ENCODE measurements at regions not wholly inside any gene's neighbourhood (a gene's known extent, or its start where the extent isn't known, plus 50 kb on each side); places are given as distances from the start of the nearest gene placed in this dataset.

- Histone ChIP-seq H3K27ac (replicated peaks) (no peak overlapping the region), H3K4me3 (replicated peaks; ENCODE audit: insufficient read depth, low read length) (no peak overlapping the region), H3K27me3 (ENCODE audit: insufficient read depth, poor library complexity, severe bottlenecking) (no peaks in the 10 kb centered on the region)
- TF ChIP-seq SPI1 (IDR thresholded peaks at IDR 0.05; ENCODE audit: borderline replicate concordance, low read depth) (no peak), GABPA (IDR thresholded peaks at IDR 0.05; ENCODE audit: low read depth) (no peak), REST (IDR thresholded peaks at IDR 0.05; ENCODE audit: insufficient replicate concordance, low read depth) (no peak), CTCF (IDR thresholded peaks at IDR 0.05; ENCODE audit: insufficient read depth, low read length) (no peak), POLR2AphosphoS5 (IDR thresholded peaks at IDR 0.05; ENCODE audit: low read depth) (no peak)
- no peak for DNase-seq (ENCODE audit: low read depth in 1 of 2, low spot score in 1 of 2)
Measured at GRCh38 chr2:160689441-160689840, 195.8 kb upstream of the RBMS1 start.

- Histone ChIP-seq H3K4me3 (replicated peaks; ENCODE audit: insufficient read depth, low read length) (no peak overlapping the region), H3K27me3 (ENCODE audit: insufficient read depth, poor library complexity, severe bottlenecking) (no peaks in the 10 kb centered on the region), H3K27ac (replicated peaks) (no peak overlapping the region)
- TF ChIP-seq GABPA (IDR thresholded peaks at IDR 0.05; ENCODE audit: low read depth) (no peak), POLR2AphosphoS5 (IDR thresholded peaks at IDR 0.05; ENCODE audit: low read depth) (no peak), SPI1 (IDR thresholded peaks at IDR 0.05; ENCODE audit: borderline replicate concordance, low read depth) (no peak), CTCF (IDR thresholded peaks at IDR 0.05; ENCODE audit: insufficient read depth, low read length) (no peak), REST (IDR thresholded peaks at IDR 0.05; ENCODE audit: insufficient replicate concordance, low read depth) (no peak)
- DNase-seq (ENCODE audit: low read depth in 1 of 2, low spot score in 1 of 2) = no peak
Measured at GRCh38 chr2:160694221-160694620, 200.6 kb upstream of the RBMS1 start.

GRCh38 chr2:160694631-160695030, 201.0 kb upstream of the RBMS1 start:
- H3K27ac ChIP-seq (replicated peaks) = no peak overlapping the region

More at GRCh38 chr2:160694631-160695030, 201.0 kb upstream of the RBMS1 start:
- Histone ChIP-seq H3K27me3 (ENCODE audit: insufficient read depth, poor library complexity, severe bottlenecking) (no peaks in the 10 kb centered on the region), H3K4me3 (replicated peaks; ENCODE audit: insufficient read depth, low read length) (no peak overlapping the region)
- TF ChIP-seq CTCF (IDR thresholded peaks at IDR 0.05; ENCODE audit: insufficient read depth, low read length) = no peak
- TF ChIP-seq GABPA (IDR thresholded peaks at IDR 0.05; ENCODE audit: low read depth) = no peak
- TF ChIP-seq SPI1 (IDR thresholded peaks at IDR 0.05; ENCODE audit: borderline replicate concordance, low read depth) = no peak
- no peak for TF ChIP-seq POLR2AphosphoS5 (IDR thresholded peaks at IDR 0.05; ENCODE audit: low read depth)
- no peak for DNase-seq (ENCODE audit: low read depth in 1 of 2, low spot score in 1 of 2)
